ENCODE measurements at regions not wholly inside any gene's neighbourhood (a gene's known extent, or its start where the extent isn't known, plus 50 kb on each side); places are given as distances from the start of the nearest gene placed in this dataset.

DNA sequence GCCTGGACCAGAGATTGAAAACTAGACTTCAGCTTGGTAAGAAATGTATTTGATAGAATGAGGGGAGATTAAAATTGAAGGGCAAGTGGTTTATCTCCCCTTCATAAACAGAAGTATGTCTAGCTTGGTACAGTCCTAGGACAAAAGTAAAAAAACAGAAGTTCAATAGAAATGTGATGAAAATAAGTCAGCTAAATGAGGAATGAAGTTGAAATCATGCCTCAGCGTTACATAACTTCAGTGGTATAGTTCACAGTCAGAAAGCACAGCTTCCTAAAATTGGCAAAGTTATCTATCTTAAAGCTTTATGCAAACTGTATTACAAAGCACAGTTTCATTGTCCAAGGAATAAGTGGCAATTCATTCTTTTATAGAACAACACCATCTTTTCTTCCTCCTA, 90.2 kb upstream of the SYT10 start:
- Histone ChIP-seq H4K20me1 (ENCODE audit: insufficient read depth, low read length) (no peaks in the 10 kb centered on the region), H3K4me3 (ENCODE audit: low read depth, low read length, poor library complexity, severe bottlenecking) (no peak overlapping the region), H3K9ac (ENCODE audit: low read length) (no peak overlapping the region), H3K4me2 (ENCODE audit: low read length) (no peak overlapping the region), H3K4me1 (ENCODE audit: insufficient read depth, low read length, severe bottlenecking) (no peaks in the 10 kb centered on the region), H2AFZ (ENCODE audit: low read length) (no peak overlapping the region), H3K9me3 (ENCODE audit: low read length) (no peaks in the 10 kb centered on the region), H3K27ac (ENCODE audit: low read depth, low read length, poor library complexity, severe bottlenecking) (no peak overlapping the region), H3K27me3 (ENCODE audit: insufficient read depth, low read length) (no peaks in the 10 kb centered on the region), H3K79me2 (ENCODE audit: insufficient read depth, low read length) (no peaks in the 10 kb centered on the region), H3K36me3 (ENCODE audit: insufficient read depth, low read length) (no peaks in the 10 kb centered on the region), H3F3A (ENCODE audit: insufficient read depth, low read length) (no peaks in the 10 kb centered on the region), H3K9me2 (ENCODE audit: low read depth, low read length) (no peaks in the 10 kb centered on the region)
- no peak for TF ChIP-seq EZH2 (IDR thresholded peaks at IDR 0.05; ENCODE audit: borderline replicate concordance, low read length)
- TF ChIP-seq, protein P1, sequence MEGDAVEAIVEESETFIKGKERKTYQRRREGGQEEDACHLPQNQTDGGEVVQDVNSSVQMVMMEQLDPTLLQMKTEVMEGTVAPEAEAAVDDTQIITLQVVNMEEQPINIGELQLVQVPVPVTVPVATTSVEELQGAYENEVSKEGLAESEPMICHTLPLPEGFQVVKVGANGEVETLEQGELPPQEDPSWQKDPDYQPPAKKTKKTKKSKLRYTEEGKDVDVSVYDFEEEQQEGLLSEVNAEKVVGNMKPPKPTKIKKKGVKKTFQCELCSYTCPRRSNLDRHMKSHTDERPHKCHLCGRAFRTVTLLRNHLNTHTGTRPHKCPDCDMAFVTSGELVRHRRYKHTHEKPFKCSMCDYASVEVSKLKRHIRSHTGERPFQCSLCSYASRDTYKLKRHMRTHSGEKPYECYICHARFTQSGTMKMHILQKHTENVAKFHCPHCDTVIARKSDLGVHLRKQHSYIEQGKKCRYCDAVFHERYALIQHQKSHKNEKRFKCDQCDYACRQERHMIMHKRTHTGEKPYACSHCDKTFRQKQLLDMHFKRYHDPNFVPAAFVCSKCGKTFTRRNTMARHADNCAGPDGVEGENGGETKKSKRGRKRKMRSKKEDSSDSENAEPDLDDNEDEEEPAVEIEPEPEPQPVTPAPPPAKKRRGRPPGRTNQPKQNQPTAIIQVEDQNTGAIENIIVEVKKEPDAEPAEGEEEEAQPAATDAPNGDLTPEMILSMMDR (IDR thresholded peaks at IDR 0.05; ENCODE audit: low read length): no peak

DNA sequence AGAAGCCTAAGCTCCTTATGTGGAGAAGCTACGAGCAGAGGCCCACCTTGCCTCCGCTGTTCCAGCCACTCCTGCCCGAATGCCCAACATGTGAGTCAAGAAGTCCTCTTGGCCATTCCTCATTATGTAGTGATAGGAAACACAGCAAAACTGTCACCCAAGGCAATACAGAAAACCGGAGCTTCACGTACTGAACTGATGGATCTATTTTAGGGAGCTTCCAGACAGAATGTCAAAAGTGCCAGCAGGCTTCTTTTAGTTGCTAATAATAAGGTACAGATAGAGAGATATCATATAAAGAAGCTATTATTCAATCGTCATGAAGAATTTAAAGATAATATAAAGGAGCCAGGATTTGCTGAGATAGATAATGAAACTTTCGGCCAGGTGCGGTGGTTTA, 91.6 kb upstream of the SYT10 start:
- Histone ChIP-seq H3K9ac (ENCODE audit: low read length) (no peak overlapping the region), H3K27ac (ENCODE audit: low read depth, low read length, poor library complexity, severe bottlenecking) (no peak overlapping the region), H3K4me2 (ENCODE audit: low read length) (no peak overlapping the region), H3K4me3 (ENCODE audit: low read depth, low read length, poor library complexity, severe bottlenecking) (no peak overlapping the region), H3K9me2 (ENCODE audit: low read depth, low read length) (no peaks in the 10 kb centered on the region), H3K9me3 (ENCODE audit: low read length) (no peaks in the 10 kb centered on the region), H3K79me2 (ENCODE audit: insufficient read depth, low read length) (no peaks in the 10 kb centered on the region), H3K4me1 (ENCODE audit: insufficient read depth, low read length, severe bottlenecking) (no peaks in the 10 kb centered on the region), H3F3A (ENCODE audit: insufficient read depth, low read length) (no peaks in the 10 kb centered on the region), H4K20me1 (ENCODE audit: insufficient read depth, low read length) (no peaks in the 10 kb centered on the region), H3K36me3 (ENCODE audit: insufficient read depth, low read length) (no peaks in the 10 kb centered on the region), H3K27me3 (ENCODE audit: insufficient read depth, low read length) (no peaks in the 10 kb centered on the region), H2AFZ (ENCODE audit: low read length) (no peak overlapping the region)
- no peak for TF ChIP-seq EZH2 (IDR thresholded peaks at IDR 0.05; ENCODE audit: borderline replicate concordance, low read length)
- TF ChIP-seq, protein P1 (IDR thresholded peaks at IDR 0.05; ENCODE audit: low read length): no peak

DNA sequence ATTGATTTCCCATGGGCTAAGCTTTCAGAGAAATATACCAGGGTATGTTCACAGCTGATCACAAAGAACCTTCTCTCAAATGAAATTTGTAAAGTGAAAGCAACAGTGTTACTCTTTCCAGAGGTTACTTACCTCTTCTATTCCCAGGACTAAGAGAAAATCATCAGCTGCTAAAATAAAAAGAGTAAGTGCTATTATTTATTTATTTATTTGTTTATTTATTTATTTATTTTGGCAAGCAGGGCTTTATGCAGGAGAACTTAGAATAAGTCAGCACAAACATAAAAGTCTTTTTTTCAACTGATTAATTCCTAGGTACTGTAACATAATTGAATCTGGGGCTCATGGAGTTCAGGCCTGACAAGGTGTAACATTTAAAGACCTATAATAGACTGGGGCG, 93.9 kb upstream of the SYT10 start:
- Histone ChIP-seq H3K4me1 (ENCODE audit: insufficient read depth, low read length, severe bottlenecking) (no peaks in the 10 kb centered on the region), H3K4me3 (ENCODE audit: low read depth, low read length, poor library complexity, severe bottlenecking) (no peak overlapping the region), H3K27me3 (ENCODE audit: insufficient read depth, low read length) (no peaks in the 10 kb centered on the region), H2AFZ (ENCODE audit: low read length) (no peak overlapping the region), H3F3A (ENCODE audit: insufficient read depth, low read length) (no peaks in the 10 kb centered on the region), H3K36me3 (ENCODE audit: insufficient read depth, low read length) (no peaks in the 10 kb centered on the region), H3K4me2 (ENCODE audit: low read length) (no peak overlapping the region), H3K27ac (ENCODE audit: low read depth, low read length, poor library complexity, severe bottlenecking) (no peak overlapping the region), H3K9me2 (ENCODE audit: low read depth, low read length) (no peaks in the 10 kb centered on the region), H3K9ac (ENCODE audit: low read length) (no peak overlapping the region), H3K9me3 (ENCODE audit: low read length) (no peaks in the 10 kb centered on the region), H4K20me1 (ENCODE audit: insufficient read depth, low read length) (no peaks in the 10 kb centered on the region), H3K79me2 (ENCODE audit: insufficient read depth, low read length) (no peaks in the 10 kb centered on the region)
- TF ChIP-seq, protein P1 (IDR thresholded peaks at IDR 0.05; ENCODE audit: low read length): no peak
- TF ChIP-seq EZH2 (IDR thresholded peaks at IDR 0.05; ENCODE audit: borderline replicate concordance, low read length): no peak

All from OCI-LY1 (cell line).